Astrocyte of the spinal cord (primary cell): ENCODE measurements at regions not wholly inside any gene's neighbourhood (a gene's known extent, or its start where the extent isn't known, plus 50 kb on each side); places are given as distances from the start of the nearest gene placed in this dataset.
A peak's percentile ranks its signal among the peaks of the same experiment; 100 is the strongest.

ENCODE experiments used
- DNase-seq: peaks from one replicate; pipeline ENCODE4 v3.0.0; 2011; ENCODE audit warnings: low read depth, low spot score
- H3K4me3 ChIP-seq: 2 replicates; pipeline ENCODE4 v1.5.1; 2011; ENCODE audit warnings: low read depth, mild to moderate bottlenecking, low read length, moderate library complexity
- CTCF ChIP-seq: IDR thresholded peaks from 2 replicates; pipeline ENCODE4 v1.5.1; 2012; ENCODE audit warnings: low read depth, mild to moderate bottlenecking, low read length, inconsistent platforms
- in situ Hi-C: cut with HindIII; loops from 2 replicates; pipeline ENCODE4 v1.10.0; 2017; ENCODE audit warnings: low sequenced_read_pairs

GRCh38 chr6:169022079-169022478, 231.6 kb downstream of the THBS2 start:
- H3K4me3 ChIP-seq: no peak overlapping the region
- peak; percentile 11 for TF ChIP-seq CTCF
- in situ Hi-C loops: no loop called here
- no peak for DNase-seq

GRCh38 chr6:169020821-169021220, 232.8 kb downstream of the THBS2 start:
- no peak overlapping the region for H3K4me3 ChIP-seq
- in situ Hi-C loops: no loop called here
- no peak for TF ChIP-seq CTCF
- DNase-seq: no peak

GRCh38 chr6:169019727-169020491, 233.7 kb downstream of the THBS2 start:
- peak; percentile 4 for TF ChIP-seq CTCF
- no peak for DNase-seq
- no peak overlapping the region for H3K4me3 ChIP-seq
- in situ Hi-C loops: no loop called here

GRCh38 chr6:169019111-169019510, 234.5 kb downstream of the THBS2 start:
- no peak for TF ChIP-seq CTCF
- in situ Hi-C loops: no loop called here
- no peak for DNase-seq
- no peak overlapping the region for H3K4me3 ChIP-seq

GRCh38 chr6:169016758-169017157, 236.9 kb downstream of the THBS2 start:
- DNase-seq: no peak
- no peak overlapping the region for H3K4me3 ChIP-seq
- no peak for TF ChIP-seq CTCF
- in situ Hi-C loops: no loop called here

GRCh38 chr6:169014211-169015197, 239.1 kb downstream of the THBS2 start:
- no peak for DNase-seq
- in situ Hi-C loops: no loop called here
- no peak for TF ChIP-seq CTCF
- H3K4me3 ChIP-seq: no peak overlapping the region
